GM10266 (cell line): ENCODE measurements at regions not wholly inside any gene's neighbourhood (a gene's known extent, or its start where the extent isn't known, plus 50 kb on each side); places are given as distances from the start of the nearest gene placed in this dataset.
"Not testable (repeated sequence)": the region's sequence is repeated elsewhere in the genome, so short reads cannot be mapped to it uniquely, and the experiment has no call there.

Experiments used
- DNase-seq: peaks from one replicate; pipeline ENCODE4 v3.0.0; 2012; ENCODE audit errors: extremely low spot score
- TF ChIP-seq, protein P1 (sequence below): IDR thresholded peaks from 2 replicates; pipeline ENCODE4 v1.5.1; 2012; ENCODE audit warnings: mild to moderate bottlenecking, low read depth; ENCODE audit not compliant: control insufficient read depth, insufficient read depth; ENCODE audit errors: missing control alignments

DNA sequence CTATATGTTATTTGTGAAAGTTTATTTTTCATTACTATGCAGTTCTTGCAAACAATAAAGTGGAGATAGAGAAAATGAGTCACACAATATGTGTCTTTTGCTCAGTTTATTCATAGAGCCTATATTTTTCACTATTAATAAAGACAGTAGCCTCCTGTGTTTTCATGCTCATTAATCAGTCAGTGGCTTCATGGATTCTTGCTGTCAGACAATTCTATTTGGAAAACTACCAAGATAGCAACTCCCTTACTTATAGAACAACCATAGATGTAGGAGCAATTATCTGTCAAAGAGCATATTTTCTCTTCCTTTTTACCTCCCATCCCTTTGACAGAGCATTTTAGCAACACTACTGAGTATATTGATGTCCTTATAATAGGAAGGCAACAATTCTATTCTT is 132.7 kb upstream of the CALCR start:
- no peak for DNase-seq

DNA sequence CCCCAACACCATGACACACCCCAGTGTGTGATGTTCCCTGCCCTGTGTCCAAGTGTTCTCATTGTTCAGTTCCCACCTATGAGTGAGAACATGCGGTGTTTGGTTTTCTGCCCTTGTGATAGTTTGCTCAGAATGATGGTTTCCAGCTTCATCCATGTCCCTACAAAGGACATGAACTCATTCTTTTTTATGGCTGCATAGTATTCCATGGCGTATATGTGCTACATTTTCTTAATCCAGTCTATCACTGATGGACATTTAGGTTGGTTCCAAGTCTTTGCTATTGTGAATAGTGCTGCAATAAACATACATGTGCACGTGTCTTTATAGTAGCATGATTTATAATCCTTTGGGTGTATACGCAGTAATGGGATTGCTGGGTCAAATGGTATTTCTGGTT is 131.6 kb upstream of the CALCR start:
- not testable (repeated sequence) for DNase-seq

More for the DNA sequence above, 132.7 kb upstream of the CALCR start:
- TF ChIP-seq, protein P1, sequence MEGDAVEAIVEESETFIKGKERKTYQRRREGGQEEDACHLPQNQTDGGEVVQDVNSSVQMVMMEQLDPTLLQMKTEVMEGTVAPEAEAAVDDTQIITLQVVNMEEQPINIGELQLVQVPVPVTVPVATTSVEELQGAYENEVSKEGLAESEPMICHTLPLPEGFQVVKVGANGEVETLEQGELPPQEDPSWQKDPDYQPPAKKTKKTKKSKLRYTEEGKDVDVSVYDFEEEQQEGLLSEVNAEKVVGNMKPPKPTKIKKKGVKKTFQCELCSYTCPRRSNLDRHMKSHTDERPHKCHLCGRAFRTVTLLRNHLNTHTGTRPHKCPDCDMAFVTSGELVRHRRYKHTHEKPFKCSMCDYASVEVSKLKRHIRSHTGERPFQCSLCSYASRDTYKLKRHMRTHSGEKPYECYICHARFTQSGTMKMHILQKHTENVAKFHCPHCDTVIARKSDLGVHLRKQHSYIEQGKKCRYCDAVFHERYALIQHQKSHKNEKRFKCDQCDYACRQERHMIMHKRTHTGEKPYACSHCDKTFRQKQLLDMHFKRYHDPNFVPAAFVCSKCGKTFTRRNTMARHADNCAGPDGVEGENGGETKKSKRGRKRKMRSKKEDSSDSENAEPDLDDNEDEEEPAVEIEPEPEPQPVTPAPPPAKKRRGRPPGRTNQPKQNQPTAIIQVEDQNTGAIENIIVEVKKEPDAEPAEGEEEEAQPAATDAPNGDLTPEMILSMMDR: no peak

DNA sequence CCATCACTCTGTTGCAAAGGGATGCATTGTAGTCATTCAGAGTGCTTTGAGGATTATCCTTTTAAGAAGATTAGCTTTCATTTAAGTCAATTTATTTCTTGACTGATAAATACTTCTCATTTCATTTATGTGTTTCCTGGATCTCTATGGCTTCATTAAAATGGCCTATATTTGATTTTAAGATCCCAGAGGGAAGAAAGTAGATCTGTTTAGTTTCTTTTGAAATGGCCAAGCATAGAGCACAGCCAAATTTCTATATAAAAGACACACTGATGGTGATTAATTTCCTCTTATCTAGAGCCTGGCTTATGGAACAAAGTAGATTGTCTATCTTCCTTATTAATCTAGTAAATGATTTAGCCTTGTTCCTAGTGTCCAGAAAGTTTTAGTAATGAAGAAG is 129.7 kb upstream of the CALCR start:
- TF ChIP-seq, protein P1: no peak
- no peak for DNase-seq

DNA sequence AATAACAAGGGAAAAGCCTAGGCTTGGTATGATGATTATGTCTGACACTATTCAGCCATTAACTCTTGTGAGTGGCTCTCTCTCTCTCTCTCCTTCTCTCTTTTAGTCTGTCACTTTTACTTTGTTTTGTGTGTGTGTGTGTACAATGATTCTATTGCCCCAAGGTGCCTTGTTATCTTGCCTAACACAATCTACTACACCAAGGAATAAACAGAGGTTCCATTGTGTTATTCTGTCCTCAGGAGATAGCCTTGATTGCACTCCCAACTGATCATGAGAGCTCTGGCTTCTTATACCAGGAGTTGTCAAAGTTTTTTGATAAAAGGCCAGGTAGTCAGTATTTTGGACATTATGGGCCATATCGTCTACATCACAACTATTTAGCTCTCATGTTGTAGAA is 123.4 kb upstream of the CALCR start:
- no peak for DNase-seq
- TF ChIP-seq, protein P1: no peak

DNA sequence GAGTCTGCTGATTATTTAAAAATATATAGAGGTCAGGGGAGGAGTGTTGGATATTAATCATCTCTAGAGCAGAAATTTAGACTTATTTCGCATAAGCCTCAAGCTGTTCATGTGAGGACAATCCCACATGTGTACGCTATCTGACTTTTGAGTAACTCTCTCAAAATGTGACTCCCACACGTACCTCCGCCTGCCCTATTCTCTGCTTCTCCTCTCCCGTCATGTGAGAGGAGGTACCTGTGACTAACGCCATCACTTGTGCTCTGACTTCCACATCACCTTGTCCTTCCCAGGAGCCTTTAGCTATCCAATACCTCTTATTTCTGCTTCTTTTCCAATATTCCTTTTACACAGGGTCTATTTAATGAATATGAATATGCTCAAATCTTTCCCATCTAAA is 119.3 kb upstream of the CALCR start:
- TF ChIP-seq, protein P1: no peak
- no peak for DNase-seq

DNA sequence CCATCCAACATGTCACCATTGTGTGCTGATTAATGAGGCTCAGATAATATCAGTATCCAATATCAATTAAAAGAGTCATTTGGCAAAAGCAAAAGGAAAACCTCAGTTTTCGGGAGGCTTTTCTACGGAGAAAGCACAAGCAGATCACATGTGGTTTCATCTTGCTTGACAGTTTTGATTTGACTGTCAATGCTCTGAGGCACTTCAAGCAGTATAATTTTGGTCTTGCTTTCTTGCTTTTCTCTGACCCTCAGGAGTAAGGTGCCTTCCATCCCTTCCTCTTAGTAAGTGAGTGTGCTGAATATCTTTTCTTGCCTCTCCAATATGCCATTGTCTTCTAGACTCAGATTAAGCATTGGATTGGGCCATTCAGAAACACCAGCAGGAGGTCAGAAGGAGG is 115.5 kb upstream of the CALCR start:
- TF ChIP-seq, protein P1: no peak
- no peak for DNase-seq

DNA sequence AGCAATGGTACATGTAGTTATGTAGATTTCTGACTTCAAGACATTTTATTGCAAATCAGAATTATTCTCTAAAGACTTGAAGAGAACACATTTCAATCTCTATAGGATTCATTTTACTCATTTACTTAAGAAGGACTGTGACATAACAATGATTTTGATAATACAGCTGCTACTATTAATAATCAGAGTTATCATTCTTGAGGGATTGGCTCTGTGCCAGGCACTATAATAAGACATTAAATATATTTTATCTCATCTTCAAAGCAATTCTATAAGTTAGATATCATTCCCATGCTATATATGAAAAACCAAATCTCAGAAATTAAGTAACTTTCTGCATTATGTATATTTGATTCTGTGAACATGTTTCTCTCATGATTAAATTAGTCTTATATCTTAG is 103.7 kb upstream of the CALCR start:
- DNase-seq: no peak
- TF ChIP-seq, protein P1: no peak

DNA sequence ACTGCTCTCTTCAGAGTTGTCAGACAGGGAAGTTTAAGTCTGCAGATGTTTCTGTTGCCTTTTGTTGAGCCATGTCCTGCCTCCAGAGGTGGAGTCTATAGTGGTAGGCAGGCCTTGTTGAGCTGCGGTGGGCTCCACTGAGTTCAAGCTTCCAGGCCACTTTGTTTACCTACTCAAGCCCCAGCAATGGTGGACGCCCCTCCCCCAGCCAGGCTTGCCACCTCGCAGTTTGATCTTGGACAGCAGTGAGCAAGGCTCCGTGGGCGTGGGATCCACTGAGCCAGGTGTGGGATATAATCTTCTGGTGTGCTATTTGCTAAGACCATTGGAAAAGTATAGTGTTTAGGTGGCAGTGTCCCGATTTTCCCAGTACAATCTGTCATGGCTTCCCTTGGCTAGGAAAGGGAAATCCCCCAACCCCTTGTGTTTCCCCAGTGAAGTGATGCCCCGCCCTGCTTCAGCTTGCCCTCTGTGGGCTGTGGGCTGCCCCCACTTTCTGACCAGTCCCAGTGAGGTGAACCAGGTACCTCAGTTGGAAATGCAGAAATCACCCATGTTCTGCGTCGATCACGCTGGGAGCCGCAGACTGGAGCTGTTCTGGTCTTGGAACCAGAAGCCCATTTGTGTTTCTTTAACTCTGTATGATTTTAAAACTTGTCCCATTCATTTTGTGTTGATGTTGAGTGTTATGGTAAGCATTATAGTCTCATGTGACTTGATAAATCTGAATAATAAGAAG is 89.2 kb upstream of the CALCR start:
- no peak for DNase-seq
- TF ChIP-seq, protein P1: no peak

DNA sequence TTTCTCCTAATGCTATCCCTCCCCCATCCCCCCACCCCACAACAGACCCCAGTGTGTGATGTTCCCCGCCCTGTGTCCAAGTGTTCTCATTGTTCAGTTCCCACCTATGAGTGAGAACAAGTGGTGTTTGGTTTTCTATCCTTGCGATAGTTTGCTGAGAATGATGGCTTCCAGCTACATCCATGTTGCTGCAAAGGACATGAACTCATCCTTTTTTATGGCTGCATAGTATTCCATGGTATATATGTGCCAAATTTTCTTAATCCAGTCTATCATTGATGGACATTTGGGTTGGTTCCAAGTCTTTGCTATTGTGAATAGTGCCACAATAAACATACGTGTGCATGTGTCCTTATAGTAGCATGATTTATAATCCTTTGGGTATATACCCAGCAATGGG is 83.6 kb upstream of the CALCR start:
- DNase-seq: not testable (repeated sequence)
